ENCODE measurements at regions not wholly inside any gene's neighbourhood (a gene's known extent, or its start where the extent isn't known, plus 50 kb on each side); places are given as distances from the start of the nearest gene placed in this dataset.

GRCh38 chr2:4674007-4674406, 970.6 kb downstream of the DCDC2C start:
- TF ChIP-seq CTCF (IDR thresholded peaks at IDR 0.05; ENCODE audit: low read depth, low read length): no peak
- H3K4me3 ChIP-seq (replicated peaks in 1 of 2; ENCODE audit: low read depth in 2 of 2, low read length in 2 of 2): no peak overlapping the region
- no peak for DNase-seq (ENCODE audit: low read depth in 2 of 2)

- no peak for DNase-seq (ENCODE audit: low read depth in 2 of 2)
These were observed 971.9 kb downstream of the DCDC2C start for GRCh38 chr2:4675295-4675694.

GRCh38 chr2:4678927-4679326, 975.6 kb downstream of the DCDC2C start:
- no peak for TF ChIP-seq CTCF (IDR thresholded peaks at IDR 0.05; ENCODE audit: low read depth, low read length)
- no peak for DNase-seq (ENCODE audit: low read depth in 2 of 2)
- no peak overlapping the region for H3K4me3 ChIP-seq (replicated peaks in 1 of 2; ENCODE audit: low read depth in 2 of 2, low read length in 2 of 2)

More at GRCh38 chr2:4675295-4675694, 971.9 kb downstream of the DCDC2C start:
- no peak overlapping the region for H3K4me3 ChIP-seq (replicated peaks in 1 of 2; ENCODE audit: low read depth in 2 of 2, low read length in 2 of 2)
- no peak for TF ChIP-seq CTCF (IDR thresholded peaks at IDR 0.05; ENCODE audit: low read depth, low read length)

GRCh38 chr2:4679391-4679790, 976.0 kb downstream of the DCDC2C start:
- no peak overlapping the region for H3K4me3 ChIP-seq (replicated peaks in 1 of 2; ENCODE audit: low read depth in 2 of 2, low read length in 2 of 2)
- TF ChIP-seq CTCF (IDR thresholded peaks at IDR 0.05; ENCODE audit: low read depth, low read length): no peak
- DNase-seq (ENCODE audit: low read depth in 2 of 2): no peak

GRCh38 chr2:4684921-4685320, 981.5 kb downstream of the DCDC2C start:
- no peak overlapping the region for H3K4me3 ChIP-seq (replicated peaks in 1 of 2; ENCODE audit: low read depth in 2 of 2, low read length in 2 of 2)
- no peak for TF ChIP-seq CTCF (IDR thresholded peaks at IDR 0.05; ENCODE audit: low read depth, low read length)
- no peak for DNase-seq (ENCODE audit: low read depth in 2 of 2)

GRCh38 chr2:4690913-4691312, 987.5 kb downstream of the DCDC2C start:
- no peak for TF ChIP-seq CTCF (IDR thresholded peaks at IDR 0.05; ENCODE audit: low read depth, low read length)
- no peak for DNase-seq (ENCODE audit: low read depth in 2 of 2)
- H3K4me3 ChIP-seq (replicated peaks in 1 of 2; ENCODE audit: low read depth in 2 of 2, low read length in 2 of 2): no peak overlapping the region

- no peak for DNase-seq (ENCODE audit: low read depth in 2 of 2)
- H3K4me3 ChIP-seq (replicated peaks in 1 of 2; ENCODE audit: low read depth in 2 of 2, low read length in 2 of 2): no peak overlapping the region
- no peak for TF ChIP-seq CTCF (IDR thresholded peaks at IDR 0.05; ENCODE audit: low read depth, low read length)
These were observed 989.9 kb downstream of the DCDC2C start for GRCh38 chr2:4693266-4693665.

Measured in cardiac fibroblast (primary cell).